ENCODE measurements at regions not wholly inside any gene's neighbourhood (a gene's known extent, or its start where the extent isn't known, plus 50 kb on each side); places are given as distances from the start of the nearest gene placed in this dataset.

DNA sequence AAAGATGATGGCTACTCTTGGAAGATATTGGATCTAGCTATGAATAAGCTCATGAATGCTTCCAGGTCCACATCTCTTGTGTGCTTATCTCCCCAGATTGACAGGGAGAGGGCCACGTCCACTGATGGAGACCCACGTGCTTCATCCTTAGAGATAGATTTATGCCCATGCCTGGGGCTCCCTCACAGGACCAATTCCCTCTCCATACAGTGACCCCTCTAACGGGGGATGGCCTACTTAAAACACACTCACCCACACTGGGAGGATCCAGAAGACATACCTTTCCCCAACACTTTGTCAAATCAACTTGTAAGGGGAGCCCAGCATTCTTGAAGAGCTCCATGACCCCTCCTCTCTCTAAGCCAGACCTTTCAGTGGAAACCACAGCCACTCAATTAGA is 169.7 kb upstream of the CDH5 start:
- no peak overlapping the region for H3K27ac ChIP-seq (ENCODE audit: insufficient read depth, low read depth, low read length, poor library complexity, severe bottlenecking)
- H3K36me3 ChIP-seq (ENCODE audit: control insufficient read depth, insufficient read depth, low read length): no peaks in the 10 kb centered on the region
- H3K4me3 ChIP-seq (ENCODE audit: insufficient read depth, low read depth, low read length): no peak overlapping the region
- no peaks in the 10 kb centered on the region for H3K9me3 ChIP-seq (ENCODE audit: control insufficient read depth, low read length)
- no peaks in the 10 kb centered on the region for H3K27me3 ChIP-seq (ENCODE audit: control insufficient read depth, insufficient read depth, low read length, poor library complexity, severe bottlenecking)
- H3K4me1 ChIP-seq (ENCODE audit: control insufficient read depth, insufficient read depth, low read length): no peaks in the 10 kb centered on the region
- 94 to 95% methylated on average over 3 of the region's 3 CpGs for whole genome bisulfite sequencing, 2 experiments

DNA sequence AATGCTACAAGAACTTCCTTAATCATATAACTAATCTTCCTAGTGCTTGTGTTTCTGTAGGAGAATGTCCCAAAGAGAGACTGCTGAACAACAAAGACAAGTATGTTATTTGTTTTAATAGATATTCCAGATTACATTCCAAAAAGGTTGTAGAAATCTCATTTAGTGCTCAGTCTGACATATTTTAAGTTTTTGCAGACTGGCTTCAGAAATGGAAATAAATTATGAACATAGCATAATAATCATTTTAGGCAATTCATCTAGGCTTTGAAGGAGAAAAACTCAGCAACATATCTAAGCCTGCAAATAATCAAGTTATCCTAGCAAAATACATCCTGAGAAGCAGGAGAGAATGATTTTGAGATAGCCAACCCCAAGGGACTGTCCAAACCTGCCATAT is 171.6 kb upstream of the CDH5 start:
- Histone ChIP-seq H3K36me3 (ENCODE audit: control insufficient read depth, insufficient read depth, low read length) (no peaks in the 10 kb centered on the region), H3K27ac (ENCODE audit: insufficient read depth, low read depth, low read length, poor library complexity, severe bottlenecking) (no peak overlapping the region), H3K4me3 (ENCODE audit: insufficient read depth, low read depth, low read length) (no peak overlapping the region), H3K27me3 (ENCODE audit: control insufficient read depth, insufficient read depth, low read length, poor library complexity, severe bottlenecking) (no peaks in the 10 kb centered on the region), H3K4me1 (ENCODE audit: control insufficient read depth, insufficient read depth, low read length) (no peaks in the 10 kb centered on the region), H3K9me3 (ENCODE audit: control insufficient read depth, low read length) (no peaks in the 10 kb centered on the region)

DNA sequence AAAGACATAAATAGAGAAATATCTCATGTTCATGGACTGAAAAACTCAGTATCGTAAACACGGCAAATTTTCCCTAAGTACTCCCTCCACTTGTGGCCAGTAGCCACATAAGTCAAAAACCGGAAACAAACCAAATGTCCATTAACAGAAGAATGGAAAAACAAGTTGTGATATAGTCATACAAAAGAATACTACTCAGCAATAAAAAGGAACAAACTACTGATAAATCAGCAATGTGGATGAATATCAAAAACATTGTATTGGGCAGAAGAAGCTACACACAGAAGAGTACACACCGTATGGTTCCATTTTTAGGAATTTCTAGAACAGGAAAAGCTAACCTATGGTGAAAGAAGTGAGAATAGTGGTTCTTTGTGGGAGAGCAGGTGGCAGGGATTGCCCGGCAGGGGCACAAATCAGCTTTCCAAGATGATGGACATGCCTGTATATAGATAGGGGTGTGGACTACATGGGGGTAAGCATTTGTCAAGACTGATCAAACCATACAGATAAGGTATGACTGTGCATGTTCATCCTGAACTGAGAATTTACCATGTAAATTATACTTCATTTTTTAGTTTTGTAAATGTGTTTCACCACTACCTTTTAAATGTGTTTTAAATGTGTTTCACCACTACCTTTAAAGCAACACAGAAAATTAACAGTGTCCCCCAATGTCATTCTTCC is 172.8 kb upstream of the CDH5 start:
- no peaks in the 10 kb centered on the region for H3K27me3 ChIP-seq (ENCODE audit: control insufficient read depth, insufficient read depth, low read length, poor library complexity, severe bottlenecking)
- no peaks in the 10 kb centered on the region for H3K36me3 ChIP-seq (ENCODE audit: control insufficient read depth, insufficient read depth, low read length)
- no peak overlapping the region for H3K27ac ChIP-seq (ENCODE audit: insufficient read depth, low read depth, low read length, poor library complexity, severe bottlenecking)
- no peaks in the 10 kb centered on the region for H3K9me3 ChIP-seq (ENCODE audit: control insufficient read depth, low read length)
- WGBS, 2 experiments: 93 to 97% methylated on average over 4 of the region's 5 CpGs
- H3K4me3 ChIP-seq (ENCODE audit: insufficient read depth, low read depth, low read length): no peak overlapping the region
- H3K4me1 ChIP-seq (ENCODE audit: control insufficient read depth, insufficient read depth, low read length): peaks cover 9% of the 10 kb centered on the region

DNA sequence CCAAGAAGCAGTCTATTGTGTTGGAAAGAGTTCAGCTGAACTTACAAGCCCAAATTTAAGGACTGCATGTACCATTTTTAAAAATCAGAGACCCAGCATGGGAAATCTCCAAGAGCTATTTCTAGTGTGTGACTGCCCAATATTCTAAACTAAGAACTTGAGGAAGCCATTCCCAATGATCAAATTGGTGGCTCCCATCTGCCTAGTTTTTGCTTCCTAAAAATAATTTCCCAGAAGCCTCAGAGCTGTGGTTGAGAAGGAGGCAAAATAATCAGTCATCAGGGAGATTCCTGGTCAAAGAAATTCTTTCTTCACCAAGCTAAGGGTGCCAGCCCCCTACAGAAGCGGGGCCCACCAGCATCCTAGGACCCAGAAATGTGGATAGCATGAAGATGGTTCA is 176.1 kb upstream of the CDH5 start:
- peaks cover 13% of the 10 kb centered on the region for H3K4me1 ChIP-seq (ENCODE audit: control insufficient read depth, insufficient read depth, low read length)
- no peaks in the 10 kb centered on the region for H3K27me3 ChIP-seq (ENCODE audit: control insufficient read depth, insufficient read depth, low read length, poor library complexity, severe bottlenecking)
- no peak overlapping the region for H3K27ac ChIP-seq (ENCODE audit: insufficient read depth, low read depth, low read length, poor library complexity, severe bottlenecking)
- 80 to 88% methylated on average over 1 of the region's 1 CpG for WGBS, 2 experiments
- no peak overlapping the region for H3K4me3 ChIP-seq (ENCODE audit: insufficient read depth, low read depth, low read length)
- no peaks in the 10 kb centered on the region for H3K36me3 ChIP-seq (ENCODE audit: control insufficient read depth, insufficient read depth, low read length)
- no peaks in the 10 kb centered on the region for H3K9me3 ChIP-seq (ENCODE audit: control insufficient read depth, low read length)

DNA sequence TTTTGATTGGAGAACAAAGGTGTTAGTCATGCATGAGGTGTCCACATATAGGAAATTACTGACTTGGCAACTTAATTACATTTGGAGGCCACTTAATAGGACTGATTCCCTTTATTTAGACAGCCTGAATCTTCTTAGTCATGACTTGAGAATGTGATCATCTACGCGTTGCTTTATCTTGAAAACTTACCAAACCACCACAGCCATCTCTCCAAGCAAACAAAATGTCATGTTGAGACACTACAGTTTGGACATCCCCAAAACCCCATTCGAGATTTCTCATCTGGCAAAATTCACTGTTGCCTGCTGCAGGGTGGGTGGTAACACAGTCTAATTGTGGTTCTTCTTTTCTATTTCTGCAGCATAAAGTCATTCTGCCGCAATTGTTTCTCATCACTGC is 176.5 kb upstream of the CDH5 start:
- Histone ChIP-seq H3K9me3 (ENCODE audit: control insufficient read depth, low read length) (no peaks in the 10 kb centered on the region), H3K27me3 (ENCODE audit: control insufficient read depth, insufficient read depth, low read length, poor library complexity, severe bottlenecking) (no peaks in the 10 kb centered on the region), H3K36me3 (ENCODE audit: control insufficient read depth, insufficient read depth, low read length) (no peaks in the 10 kb centered on the region), H3K27ac (ENCODE audit: insufficient read depth, low read depth, low read length, poor library complexity, severe bottlenecking) (no peak overlapping the region), H3K4me3 (ENCODE audit: insufficient read depth, low read depth, low read length) (no peak overlapping the region), H3K4me1 (ENCODE audit: control insufficient read depth, insufficient read depth, low read length) (peaks cover 13% of the 10 kb centered on the region)
- WGBS, 2 experiments: 91 to 92% methylated on average over 4 of the region's 4 CpGs

DNA sequence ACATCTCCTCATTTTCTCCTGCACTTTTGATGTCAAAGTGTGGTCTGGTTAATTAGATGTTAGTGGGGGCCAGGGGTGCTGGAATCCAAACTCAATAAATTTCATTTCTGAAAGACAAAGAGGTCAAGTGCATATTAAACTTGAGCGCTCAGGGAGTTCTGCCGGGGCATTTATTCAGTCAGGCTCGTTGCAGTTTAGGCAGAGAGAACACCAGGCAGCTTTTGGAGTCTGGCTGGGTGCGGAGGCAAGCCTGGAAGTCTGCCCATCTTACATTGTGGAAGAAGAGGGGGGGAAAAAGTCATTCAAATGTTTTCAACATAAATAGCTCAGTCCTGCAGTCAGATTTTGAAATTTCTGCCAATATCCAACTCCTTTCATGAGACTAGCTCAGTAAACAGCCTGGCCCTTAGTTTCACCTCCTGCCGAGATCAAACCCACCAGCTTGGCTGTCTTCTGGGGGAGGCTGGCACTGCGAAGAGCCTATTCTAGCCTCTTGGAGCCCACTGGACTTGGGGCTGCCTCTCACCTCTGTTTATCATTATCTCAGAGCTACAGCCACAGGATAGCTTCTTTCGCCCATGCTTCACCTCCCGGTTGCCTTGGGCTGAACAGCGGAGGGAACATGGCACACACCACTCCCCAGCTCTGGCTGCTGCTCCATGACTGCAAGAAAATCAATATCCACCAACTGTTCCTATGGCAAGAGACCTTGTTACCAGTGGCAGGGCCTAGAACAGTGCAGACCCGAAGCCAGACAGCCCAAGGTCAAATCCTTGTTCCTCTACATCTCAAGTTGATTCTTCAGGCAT is 177.4 kb upstream of the CDH5 start:
- Histone ChIP-seq H3K27ac (ENCODE audit: insufficient read depth, low read depth, low read length, poor library complexity, severe bottlenecking) (no peak overlapping the region), H3K36me3 (ENCODE audit: control insufficient read depth, insufficient read depth, low read length) (no peaks in the 10 kb centered on the region), H3K4me3 (ENCODE audit: insufficient read depth, low read depth, low read length) (no peak overlapping the region), H3K9me3 (ENCODE audit: control insufficient read depth, low read length) (no peaks in the 10 kb centered on the region), H3K4me1 (ENCODE audit: control insufficient read depth, insufficient read depth, low read length) (peaks cover 13% of the 10 kb centered on the region), H3K27me3 (ENCODE audit: control insufficient read depth, insufficient read depth, low read length, poor library complexity, severe bottlenecking) (no peaks in the 10 kb centered on the region)
- WGBS, 2 experiments: 73 to 79% methylated on average over 10 of the region's 10 CpGs

DNA sequence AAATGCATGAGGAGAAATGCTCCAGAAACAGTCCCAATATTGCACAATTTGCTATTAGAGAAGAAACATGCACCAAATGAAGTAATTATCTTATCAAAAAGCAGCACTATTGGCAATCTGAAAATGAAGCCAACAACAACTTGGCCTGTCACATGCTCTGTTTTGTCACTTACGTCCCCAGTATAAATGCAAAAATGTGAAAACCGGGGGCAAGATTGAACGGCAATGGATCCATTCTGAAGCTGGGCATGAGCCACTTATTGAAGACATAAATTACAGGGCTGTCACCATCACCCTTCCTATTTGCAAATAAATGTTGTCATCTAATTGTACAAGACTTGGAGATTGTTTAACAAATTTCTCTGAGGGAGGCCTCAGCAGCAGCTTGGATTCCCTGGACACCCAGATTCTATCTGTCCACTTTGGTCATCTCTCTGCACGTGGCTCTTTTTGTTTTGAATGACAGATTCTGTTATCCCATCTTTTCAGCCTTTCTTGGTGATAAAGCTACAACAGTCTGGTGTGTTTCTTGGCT is 180.2 kb upstream of the CDH5 start:
- Histone ChIP-seq H3K27ac (ENCODE audit: insufficient read depth, low read depth, low read length, poor library complexity, severe bottlenecking) (no peak overlapping the region), H3K36me3 (ENCODE audit: control insufficient read depth, insufficient read depth, low read length) (no peaks in the 10 kb centered on the region), H3K27me3 (ENCODE audit: control insufficient read depth, insufficient read depth, low read length, poor library complexity, severe bottlenecking) (no peaks in the 10 kb centered on the region), H3K4me3 (ENCODE audit: insufficient read depth, low read depth, low read length) (no peak overlapping the region), H3K9me3 (ENCODE audit: control insufficient read depth, low read length) (no peaks in the 10 kb centered on the region), H3K4me1 (ENCODE audit: control insufficient read depth, insufficient read depth, low read length) (peaks cover 13% of the 10 kb centered on the region)
- WGBS, 2 experiments: 90 to 92% methylated on average over 4 of the region's 4 CpGs

DNA sequence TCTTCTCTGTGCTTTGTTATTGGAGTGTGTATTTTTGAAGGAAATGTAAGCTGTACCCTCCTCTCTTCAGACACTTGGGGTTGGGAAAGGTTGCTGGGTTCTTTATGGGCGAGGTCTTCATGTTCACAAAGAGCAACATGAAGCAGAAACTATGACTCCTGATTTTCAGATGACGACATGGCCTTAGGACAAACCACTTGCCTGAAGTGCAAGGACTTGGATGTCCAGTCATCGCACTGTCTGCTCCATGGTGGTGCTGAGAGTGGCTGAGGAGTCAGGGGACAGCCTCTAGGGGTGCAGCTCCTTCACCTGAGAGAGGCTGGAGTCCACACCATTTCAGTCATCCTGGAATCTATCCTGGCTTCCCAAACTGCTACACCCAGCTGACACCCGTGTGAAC is 183.9 kb upstream of the CDH5 start:
- Histone ChIP-seq H3K27me3 (ENCODE audit: control insufficient read depth, insufficient read depth, low read length, poor library complexity, severe bottlenecking) (no peaks in the 10 kb centered on the region), H3K36me3 (ENCODE audit: control insufficient read depth, insufficient read depth, low read length) (no peaks in the 10 kb centered on the region), H3K4me1 (ENCODE audit: control insufficient read depth, insufficient read depth, low read length) (no peaks in the 10 kb centered on the region), H3K9me3 (ENCODE audit: control insufficient read depth, low read length) (no peaks in the 10 kb centered on the region), H3K27ac (ENCODE audit: insufficient read depth, low read depth, low read length, poor library complexity, severe bottlenecking) (no peak overlapping the region), H3K4me3 (ENCODE audit: insufficient read depth, low read depth, low read length) (no peak overlapping the region)
- 93 to 96% methylated on average over 4 of the region's 4 CpGs for WGBS, 2 experiments

DNA sequence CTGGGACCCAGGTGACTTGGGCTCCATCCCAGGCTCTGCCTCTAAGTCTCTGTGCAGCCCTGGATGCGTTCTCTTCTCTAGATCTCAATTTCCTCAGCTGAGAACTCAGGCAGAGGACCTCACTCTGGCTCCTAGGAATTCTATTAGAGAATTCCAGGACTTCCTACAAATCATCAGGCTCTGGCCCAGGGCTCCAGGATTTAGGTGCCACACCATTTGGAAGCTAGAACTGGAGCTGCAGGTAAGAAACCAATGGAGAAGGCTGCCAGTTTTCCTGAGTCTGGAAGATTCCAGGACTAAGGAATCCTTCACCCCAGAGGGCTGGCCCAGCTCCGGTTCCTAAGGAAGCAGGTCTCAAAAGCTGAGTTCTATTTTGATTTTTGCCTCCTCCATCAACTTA is 189.8 kb upstream of the CDH5 start:
- WGBS, 2 experiments: 92 to 93% methylated on average over 2 of the region's 2 CpGs
- Histone ChIP-seq H3K36me3 (ENCODE audit: control insufficient read depth, insufficient read depth, low read length) (no peaks in the 10 kb centered on the region), H3K27me3 (ENCODE audit: control insufficient read depth, insufficient read depth, low read length, poor library complexity, severe bottlenecking) (no peaks in the 10 kb centered on the region), H3K9me3 (ENCODE audit: control insufficient read depth, low read length) (no peaks in the 10 kb centered on the region), H3K27ac (ENCODE audit: insufficient read depth, low read depth, low read length, poor library complexity, severe bottlenecking) (no peak overlapping the region), H3K4me3 (ENCODE audit: insufficient read depth, low read depth, low read length) (no peak overlapping the region), H3K4me1 (ENCODE audit: control insufficient read depth, insufficient read depth, low read length) (peaks cover 8% of the 10 kb centered on the region)

DNA sequence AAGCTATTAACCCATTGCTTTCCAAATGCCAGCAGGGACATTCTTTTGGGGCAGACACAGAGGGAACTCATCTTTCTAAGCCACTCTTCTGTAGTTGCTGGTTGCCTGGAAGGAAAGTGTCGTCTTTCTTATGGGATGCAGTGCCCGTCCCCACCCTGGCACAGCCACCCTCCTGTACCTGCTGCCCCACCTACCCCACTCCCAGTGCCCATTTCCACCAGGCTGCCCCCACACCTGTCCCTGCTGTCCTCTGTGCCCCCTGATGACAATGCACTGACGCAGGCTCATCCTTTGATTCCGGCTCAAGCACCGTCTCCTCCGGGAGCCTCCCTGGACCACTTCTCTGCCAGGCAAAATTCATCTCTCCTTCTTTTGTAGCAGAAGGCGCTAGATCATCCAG is 190.4 kb upstream of the CDH5 start:
- WGBS, 2 experiments: 89 to 93% methylated on average over 7 of the region's 7 CpGs
- H3K9me3 ChIP-seq (ENCODE audit: control insufficient read depth, low read length): no peaks in the 10 kb centered on the region
- H3K4me1 ChIP-seq (ENCODE audit: control insufficient read depth, insufficient read depth, low read length): peaks cover 8% of the 10 kb centered on the region
- H3K27ac ChIP-seq (ENCODE audit: insufficient read depth, low read depth, low read length, poor library complexity, severe bottlenecking): no peak overlapping the region
- no peaks in the 10 kb centered on the region for H3K27me3 ChIP-seq (ENCODE audit: control insufficient read depth, insufficient read depth, low read length, poor library complexity, severe bottlenecking)
- no peaks in the 10 kb centered on the region for H3K36me3 ChIP-seq (ENCODE audit: control insufficient read depth, insufficient read depth, low read length)
- no peak overlapping the region for H3K4me3 ChIP-seq (ENCODE audit: insufficient read depth, low read depth, low read length)

Measured in ectodermal cell (in vitro differentiated cells).